ENCODE measurements at regions not wholly inside any gene's neighbourhood (a gene's known extent, or its start where the extent isn't known, plus 50 kb on each side); places are given as distances from the start of the nearest gene placed in this dataset.

GRCh38 chr4:131499141-131499873, 1649.8 kb upstream of the PCDH10 start:
- Histone ChIP-seq H3K4me2 (ENCODE audit: low read length) (no peak overlapping the region), H2BK120ac (ENCODE audit: low read depth, low read length) (no peak overlapping the region), H3K4me3 (ENCODE audit: low read length) (no peak overlapping the region), H2BK5ac (ENCODE audit: low read length) (no peak overlapping the region), H2AK5ac (ENCODE audit: low read length) (no peak overlapping the region), H3K23ac (ENCODE audit: low read length) (no peak overlapping the region), H3K4ac (ENCODE audit: low read depth, low read length) (no peak overlapping the region), H3K79me1 (ENCODE audit: low read length) (no peaks in the 10 kb centered on the region), H3K79me2 (ENCODE audit: control insufficient read depth, insufficient read depth, low read length) (no peaks in the 10 kb centered on the region), H3K9ac (ENCODE audit: low read length) (no peak overlapping the region), H3K36me3 (ENCODE audit: control insufficient read depth, insufficient read depth, low read length) (no peaks in the 10 kb centered on the region), H3K56ac (ENCODE audit: low read length) (no peak overlapping the region), H3K27me3 (ENCODE audit: insufficient read depth, low read length, poor library complexity) (no peaks in the 10 kb centered on the region), H4K5ac (ENCODE audit: low read length) (no peak overlapping the region), H3K4me1 (ENCODE audit: control insufficient read depth, low read depth, low read length) (no peaks in the 10 kb centered on the region), H3K18ac (ENCODE audit: low read length) (no peak overlapping the region), H3K27ac (ENCODE audit: low read depth, low read length) (no peak overlapping the region), H2BK15ac (replicated peaks; ENCODE audit: low read depth) (no peak overlapping the region), H4K8ac (ENCODE audit: low read depth, low read length) (no peak overlapping the region)
- no peak for DNase-seq
- whole genome bisulfite sequencing (ENCODE audit: extremely low coverage, insufficient coverage, low lambda C conversion rate): no CpG with 5 or more reads among the region's 10 CpGs

DNA sequence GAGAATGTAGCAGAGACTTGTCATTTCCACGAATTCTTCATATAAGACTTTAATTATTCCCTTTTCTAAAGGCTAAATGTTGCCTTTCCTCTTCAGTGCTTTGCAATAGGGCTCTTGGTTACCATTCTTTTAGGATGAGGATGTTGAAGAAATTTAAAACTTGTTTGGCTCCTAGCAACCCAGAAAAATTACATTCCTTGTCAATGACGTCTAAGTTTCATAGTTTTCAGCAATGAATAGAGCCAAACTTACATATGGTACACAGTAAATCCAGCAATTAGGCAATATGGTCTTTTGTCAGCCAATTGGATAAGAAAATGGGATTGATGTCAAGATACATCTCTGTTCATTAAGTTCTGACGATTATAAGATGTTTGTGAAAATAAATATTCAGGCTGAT, 1639.6 kb upstream of the PCDH10 start:
- H3K4ac ChIP-seq (ENCODE audit: low read depth, low read length): no peak overlapping the region
- no peak overlapping the region for H4K5ac ChIP-seq (ENCODE audit: low read length)
- no peak overlapping the region for H3K56ac ChIP-seq (ENCODE audit: low read length)
- H3K23ac ChIP-seq (ENCODE audit: low read length): no peak overlapping the region
- H3K79me1 ChIP-seq (ENCODE audit: low read length): no peaks in the 10 kb centered on the region
- H3K18ac ChIP-seq (ENCODE audit: low read length): no peak overlapping the region
- H3K27me3 ChIP-seq (ENCODE audit: insufficient read depth, low read length, poor library complexity): no peaks in the 10 kb centered on the region
- WGBS (ENCODE audit: extremely low coverage, insufficient coverage, low lambda C conversion rate): no CpG with 5 or more reads among the region's 3 CpGs
- H2AK5ac ChIP-seq (ENCODE audit: low read length): no peak overlapping the region
- no peak overlapping the region for H2BK120ac ChIP-seq (ENCODE audit: low read depth, low read length)
- H3K36me3 ChIP-seq (ENCODE audit: control insufficient read depth, insufficient read depth, low read length): no peaks in the 10 kb centered on the region
- H3K4me1 ChIP-seq (ENCODE audit: control insufficient read depth, low read depth, low read length): no peaks in the 10 kb centered on the region
- no peaks in the 10 kb centered on the region for H3K79me2 ChIP-seq (ENCODE audit: control insufficient read depth, insufficient read depth, low read length)
- H2BK15ac ChIP-seq (replicated peaks; ENCODE audit: low read depth): no peak overlapping the region
- H3K27ac ChIP-seq (ENCODE audit: low read depth, low read length): no peak overlapping the region
- no peak overlapping the region for H3K9ac ChIP-seq (ENCODE audit: low read length)
- no peak for DNase-seq
- no peak overlapping the region for H2BK5ac ChIP-seq (ENCODE audit: low read length)
- no peak overlapping the region for H3K4me2 ChIP-seq (ENCODE audit: low read length)
- no peak overlapping the region for H4K8ac ChIP-seq (ENCODE audit: low read depth, low read length)
- no peak overlapping the region for H3K4me3 ChIP-seq (ENCODE audit: low read length)

DNA sequence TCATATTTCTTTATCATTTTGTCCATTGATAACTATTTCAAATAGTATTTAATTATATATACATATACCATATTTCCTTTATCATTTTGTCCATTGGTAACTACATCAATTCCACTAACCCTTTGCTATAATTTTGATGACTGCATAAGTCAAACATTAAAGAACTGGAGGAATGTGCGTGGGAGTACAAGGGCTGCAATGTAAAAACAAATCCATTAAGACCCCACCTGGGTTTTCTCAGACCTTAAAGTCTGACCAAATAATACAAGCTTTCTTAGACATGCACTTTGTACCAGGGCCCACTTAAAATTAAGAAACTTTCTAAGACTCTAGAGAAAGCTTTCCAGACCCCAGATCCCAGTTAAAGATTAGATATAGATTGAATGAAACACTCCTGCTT, 1622.4 kb upstream of the PCDH10 start:
- Histone ChIP-seq H3K79me2 (ENCODE audit: control insufficient read depth, insufficient read depth, low read length) (no peaks in the 10 kb centered on the region), H3K9ac (ENCODE audit: low read length) (no peak overlapping the region), H4K5ac (ENCODE audit: low read length) (no peak overlapping the region), H3K79me1 (ENCODE audit: low read length) (no peaks in the 10 kb centered on the region), H3K4me1 (ENCODE audit: control insufficient read depth, low read depth, low read length) (no peaks in the 10 kb centered on the region), H3K27ac (ENCODE audit: low read depth, low read length) (no peak overlapping the region), H3K4me3 (ENCODE audit: low read length) (no peak overlapping the region), H3K4me2 (ENCODE audit: low read length) (no peak overlapping the region), H3K23ac (ENCODE audit: low read length) (no peak overlapping the region), H2BK120ac (ENCODE audit: low read depth, low read length) (no peak overlapping the region), H2AK5ac (ENCODE audit: low read length) (no peak overlapping the region), H3K36me3 (ENCODE audit: control insufficient read depth, insufficient read depth, low read length) (no peaks in the 10 kb centered on the region), H4K8ac (ENCODE audit: low read depth, low read length) (no peak overlapping the region), H2BK15ac (replicated peaks; ENCODE audit: low read depth) (no peak overlapping the region), H2BK5ac (ENCODE audit: low read length) (no peak overlapping the region), H3K56ac (ENCODE audit: low read length) (no peak overlapping the region), H3K27me3 (ENCODE audit: insufficient read depth, low read length, poor library complexity) (no peaks in the 10 kb centered on the region), H3K18ac (ENCODE audit: low read length) (no peak overlapping the region), H3K4ac (ENCODE audit: low read depth, low read length) (no peak overlapping the region)
- no peak for DNase-seq
- no CpG with 5 or more reads among the region's 1 CpG for WGBS (ENCODE audit: extremely low coverage, insufficient coverage, low lambda C conversion rate)

- Histone ChIP-seq H3K79me1 (ENCODE audit: low read length) (no peaks in the 10 kb centered on the region), H3K4me2 (ENCODE audit: low read length) (no peak overlapping the region), H4K5ac (ENCODE audit: low read length) (no peak overlapping the region), H3K56ac (ENCODE audit: low read length) (no peak overlapping the region), H3K23ac (ENCODE audit: low read length) (no peak overlapping the region), H2BK15ac (replicated peaks; ENCODE audit: low read depth) (no peak overlapping the region), H3K18ac (ENCODE audit: low read length) (no peak overlapping the region), H2AK5ac (ENCODE audit: low read length) (no peak overlapping the region), H3K79me2 (ENCODE audit: control insufficient read depth, insufficient read depth, low read length) (no peaks in the 10 kb centered on the region), H3K4me3 (ENCODE audit: low read length) (no peak overlapping the region), H3K9ac (ENCODE audit: low read length) (no peak overlapping the region), H2BK120ac (ENCODE audit: low read depth, low read length) (no peak overlapping the region), H3K4ac (ENCODE audit: low read depth, low read length) (no peak overlapping the region), H3K36me3 (ENCODE audit: control insufficient read depth, insufficient read depth, low read length) (no peaks in the 10 kb centered on the region), H3K4me1 (ENCODE audit: control insufficient read depth, low read depth, low read length) (no peaks in the 10 kb centered on the region), H3K27me3 (ENCODE audit: insufficient read depth, low read length, poor library complexity) (no peaks in the 10 kb centered on the region), H3K27ac (ENCODE audit: low read depth, low read length) (no peak overlapping the region), H4K8ac (ENCODE audit: low read depth, low read length) (no peak overlapping the region), H2BK5ac (ENCODE audit: low read length) (no peak overlapping the region)
- DNase-seq: no peak
- no CpG with 5 or more reads among the region's 6 CpGs for WGBS (ENCODE audit: extremely low coverage, insufficient coverage, low lambda C conversion rate)
These were observed 1618.0 kb upstream of the PCDH10 start for GRCh38 chr4:131531087-131531486.

- no peak overlapping the region for H3K4ac ChIP-seq (ENCODE audit: low read depth, low read length)
- no peak overlapping the region for H4K8ac ChIP-seq (ENCODE audit: low read depth, low read length)
- H3K27me3 ChIP-seq (ENCODE audit: insufficient read depth, low read length, poor library complexity): no peaks in the 10 kb centered on the region
- no peak overlapping the region for H3K56ac ChIP-seq (ENCODE audit: low read length)
- DNase-seq: no peak
- H2AK5ac ChIP-seq (ENCODE audit: low read length): no peak overlapping the region
- no peak overlapping the region for H3K9ac ChIP-seq (ENCODE audit: low read length)
- no peaks in the 10 kb centered on the region for H3K4me1 ChIP-seq (ENCODE audit: control insufficient read depth, low read depth, low read length)
- no peak overlapping the region for H2BK5ac ChIP-seq (ENCODE audit: low read length)
- no peak overlapping the region for H3K23ac ChIP-seq (ENCODE audit: low read length)
- no peak overlapping the region for H2BK15ac ChIP-seq (replicated peaks; ENCODE audit: low read depth)
- H3K27ac ChIP-seq (ENCODE audit: low read depth, low read length): no peak overlapping the region
- no peak overlapping the region for H3K4me3 ChIP-seq (ENCODE audit: low read length)
- H3K36me3 ChIP-seq (ENCODE audit: control insufficient read depth, insufficient read depth, low read length): no peaks in the 10 kb centered on the region
- no peaks in the 10 kb centered on the region for H3K79me1 ChIP-seq (ENCODE audit: low read length)
- no peak overlapping the region for H3K4me2 ChIP-seq (ENCODE audit: low read length)
- no peak overlapping the region for H3K18ac ChIP-seq (ENCODE audit: low read length)
- H4K5ac ChIP-seq (ENCODE audit: low read length): no peak overlapping the region
- no peak overlapping the region for H2BK120ac ChIP-seq (ENCODE audit: low read depth, low read length)
- WGBS (ENCODE audit: extremely low coverage, insufficient coverage, low lambda C conversion rate): no CpG with 5 or more reads among the region's 7 CpGs
- H3K79me2 ChIP-seq (ENCODE audit: control insufficient read depth, insufficient read depth, low read length): no peaks in the 10 kb centered on the region
These were observed 1614.0 kb upstream of the PCDH10 start for GRCh38 chr4:131534944-131535645.
